ENCODE measurements at regions not wholly inside any gene's neighbourhood (a gene's known extent, or its start where the extent isn't known, plus 50 kb on each side); places are given as distances from the start of the nearest gene placed in this dataset.

DNA sequence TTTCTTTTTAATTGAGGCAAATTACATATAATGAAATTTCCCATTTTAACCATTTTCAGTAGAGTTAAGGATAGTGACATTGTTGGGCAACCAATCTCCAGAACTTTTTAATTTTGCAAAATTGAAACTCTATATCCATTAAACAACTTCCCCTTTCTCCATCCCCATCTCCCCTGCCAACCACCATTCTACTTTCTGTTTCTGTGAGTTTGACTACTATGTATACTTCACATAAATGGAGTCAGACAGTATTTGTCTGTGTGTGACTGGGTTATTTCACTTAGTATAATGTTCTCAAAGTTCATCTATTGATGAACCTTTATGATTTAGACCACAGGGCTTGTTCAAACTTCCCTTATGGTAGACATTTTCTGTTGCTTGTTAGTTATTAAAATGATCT lies 364.5 kb upstream of the MAD2L1 start:
- H3K27me3 ChIP-seq (ENCODE audit: low read depth, low read length), result no peaks in the 10 kb centered on the region
- no peaks in the 10 kb centered on the region for H3K4me1 ChIP-seq (ENCODE audit: control insufficient read depth in 1 of 2, insufficient read depth in 2 of 2, low read length in 2 of 2)
- no peaks in the 10 kb centered on the region for H3K36me3 ChIP-seq (ENCODE audit: control insufficient read depth in 1 of 2, insufficient read depth in 2 of 2, low read length in 2 of 2)
- no peaks in the 10 kb centered on the region for H3K9me3 ChIP-seq (ENCODE audit: control insufficient read depth in 1 of 2, low read length in 2 of 2)
- H3K4me3 ChIP-seq (ENCODE audit: low read depth in 1 of 2, low read length in 2 of 2), result no peak overlapping the region
- no peak overlapping the region for H3K27ac ChIP-seq (ENCODE audit: low read length)

- Histone ChIP-seq H3K4me3 (ENCODE audit: low read depth in 1 of 2, low read length in 2 of 2) (no peak overlapping the region), H3K4me1 (ENCODE audit: control insufficient read depth in 1 of 2, insufficient read depth in 2 of 2, low read length in 2 of 2) (no peaks in the 10 kb centered on the region), H3K27me3 (ENCODE audit: low read depth, low read length) (no peaks in the 10 kb centered on the region), H3K9me3 (ENCODE audit: control insufficient read depth in 1 of 2, low read length in 2 of 2) (peaks cover 0 to 12% of the 10 kb centered on the region in 2 donors), H3K27ac (ENCODE audit: low read length) (no peak overlapping the region), H3K36me3 (ENCODE audit: control insufficient read depth in 1 of 2, insufficient read depth in 2 of 2, low read length in 2 of 2) (no peaks in the 10 kb centered on the region)
These were observed 351.5 kb upstream of the MAD2L1 start for GRCh38 chr4:120418146-120418545.

DNA sequence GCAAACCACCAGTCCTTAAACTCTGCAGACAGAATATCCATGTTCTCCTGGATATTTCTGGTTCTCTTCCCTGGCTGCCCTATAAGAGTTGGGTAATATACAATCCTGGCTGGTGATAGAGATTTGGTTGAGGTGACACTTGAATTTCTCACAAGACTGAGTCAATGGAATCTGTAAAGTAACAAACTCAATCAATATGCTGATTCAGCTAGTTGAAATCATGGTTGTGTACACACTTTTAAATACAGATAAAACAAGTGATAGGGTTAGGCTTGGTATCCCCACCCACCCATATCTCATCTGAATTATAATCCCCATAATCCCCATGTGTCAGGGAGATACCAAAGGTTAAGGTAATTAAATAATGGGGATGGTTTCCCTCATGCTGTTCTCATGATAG lies 349.2 kb upstream of the MAD2L1 start:
- H3K4me1 ChIP-seq (ENCODE audit: control insufficient read depth in 1 of 2, insufficient read depth in 2 of 2, low read length in 2 of 2), result no peaks in the 10 kb centered on the region
- no peaks in the 10 kb centered on the region for H3K36me3 ChIP-seq (ENCODE audit: control insufficient read depth in 1 of 2, insufficient read depth in 2 of 2, low read length in 2 of 2)
- no peak overlapping the region for H3K4me3 ChIP-seq (ENCODE audit: low read depth in 1 of 2, low read length in 2 of 2)
- peaks cover 0 to 22% of the 10 kb centered on the region in 2 donors for H3K9me3 ChIP-seq (ENCODE audit: control insufficient read depth in 1 of 2, low read length in 2 of 2)
- no peaks in the 10 kb centered on the region for H3K27me3 ChIP-seq (ENCODE audit: low read depth, low read length)
- no peak overlapping the region for H3K27ac ChIP-seq (ENCODE audit: low read length)

GRCh38 chr4:120406960-120407359 lies 340.3 kb upstream of the MAD2L1 start:
- Histone ChIP-seq H3K4me1 (ENCODE audit: control insufficient read depth in 1 of 2, insufficient read depth in 2 of 2, low read length in 2 of 2) (no peaks in the 10 kb centered on the region), H3K36me3 (ENCODE audit: control insufficient read depth in 1 of 2, insufficient read depth in 2 of 2, low read length in 2 of 2) (no peaks in the 10 kb centered on the region), H3K9me3 (ENCODE audit: control insufficient read depth in 1 of 2, low read length in 2 of 2) (peaks cover 0 to 15% of the 10 kb centered on the region in 2 donors), H3K4me3 (ENCODE audit: low read depth in 1 of 2, low read length in 2 of 2) (no peak overlapping the region), H3K27me3 (ENCODE audit: low read depth, low read length) (no peaks in the 10 kb centered on the region), H3K27ac (ENCODE audit: low read length) (no peak overlapping the region)

- H3K4me1 ChIP-seq (ENCODE audit: control insufficient read depth in 1 of 2, insufficient read depth in 2 of 2, low read length in 2 of 2), result no peaks in the 10 kb centered on the region
- H3K27me3 ChIP-seq (ENCODE audit: low read depth, low read length), result no peaks in the 10 kb centered on the region
- no peak overlapping the region for H3K27ac ChIP-seq (ENCODE audit: low read length)
- H3K9me3 ChIP-seq (ENCODE audit: control insufficient read depth in 1 of 2, low read length in 2 of 2), result peaks cover 0 to 6% of the 10 kb centered on the region in 2 donors
- no peaks in the 10 kb centered on the region for H3K36me3 ChIP-seq (ENCODE audit: control insufficient read depth in 1 of 2, insufficient read depth in 2 of 2, low read length in 2 of 2)
- H3K4me3 ChIP-seq (ENCODE audit: low read depth in 1 of 2, low read length in 2 of 2), result no peak overlapping the region
These were observed 336.6 kb upstream of the MAD2L1 start for GRCh38 chr4:120403296-120403695.

- no peaks in the 10 kb centered on the region for H3K27me3 ChIP-seq (ENCODE audit: low read depth, low read length)
- no peak overlapping the region for H3K4me3 ChIP-seq (ENCODE audit: low read depth in 1 of 2, low read length in 2 of 2)
- H3K36me3 ChIP-seq (ENCODE audit: control insufficient read depth in 1 of 2, insufficient read depth in 2 of 2, low read length in 2 of 2), result no peaks in the 10 kb centered on the region
- H3K9me3 ChIP-seq (ENCODE audit: control insufficient read depth in 1 of 2, low read length in 2 of 2), result no peaks in the 10 kb centered on the region
- no peaks in the 10 kb centered on the region for H3K4me1 ChIP-seq (ENCODE audit: control insufficient read depth in 1 of 2, insufficient read depth in 2 of 2, low read length in 2 of 2)
- H3K27ac ChIP-seq (ENCODE audit: low read length), result no peak overlapping the region
These were observed 333.8 kb upstream of the MAD2L1 start for GRCh38 chr4:120400441-120400840.

- Histone ChIP-seq H3K9me3 (ENCODE audit: control insufficient read depth in 1 of 2, low read length in 2 of 2) (no peaks in the 10 kb centered on the region), H3K27ac (ENCODE audit: low read length) (no peak overlapping the region), H3K4me3 (ENCODE audit: low read depth in 1 of 2, low read length in 2 of 2) (no peak overlapping the region), H3K27me3 (ENCODE audit: low read depth, low read length) (no peaks in the 10 kb centered on the region), H3K4me1 (ENCODE audit: control insufficient read depth in 1 of 2, insufficient read depth in 2 of 2, low read length in 2 of 2) (no peaks in the 10 kb centered on the region), H3K36me3 (ENCODE audit: control insufficient read depth in 1 of 2, insufficient read depth in 2 of 2, low read length in 2 of 2) (no peaks in the 10 kb centered on the region)
These were observed 333.2 kb upstream of the MAD2L1 start for GRCh38 chr4:120399826-120400225.

- no peaks in the 10 kb centered on the region for H3K27me3 ChIP-seq (ENCODE audit: low read depth, low read length)
- no peaks in the 10 kb centered on the region for H3K9me3 ChIP-seq (ENCODE audit: control insufficient read depth in 1 of 2, low read length in 2 of 2)
- H3K27ac ChIP-seq (ENCODE audit: low read length), result no peak overlapping the region
- no peaks in the 10 kb centered on the region for H3K4me1 ChIP-seq (ENCODE audit: control insufficient read depth in 1 of 2, insufficient read depth in 2 of 2, low read length in 2 of 2)
- no peaks in the 10 kb centered on the region for H3K36me3 ChIP-seq (ENCODE audit: control insufficient read depth in 1 of 2, insufficient read depth in 2 of 2, low read length in 2 of 2)
- no peak overlapping the region for H3K4me3 ChIP-seq (ENCODE audit: low read depth in 1 of 2, low read length in 2 of 2)
These were observed 329.1 kb upstream of the MAD2L1 start for GRCh38 chr4:120395746-120396145.

DNA sequence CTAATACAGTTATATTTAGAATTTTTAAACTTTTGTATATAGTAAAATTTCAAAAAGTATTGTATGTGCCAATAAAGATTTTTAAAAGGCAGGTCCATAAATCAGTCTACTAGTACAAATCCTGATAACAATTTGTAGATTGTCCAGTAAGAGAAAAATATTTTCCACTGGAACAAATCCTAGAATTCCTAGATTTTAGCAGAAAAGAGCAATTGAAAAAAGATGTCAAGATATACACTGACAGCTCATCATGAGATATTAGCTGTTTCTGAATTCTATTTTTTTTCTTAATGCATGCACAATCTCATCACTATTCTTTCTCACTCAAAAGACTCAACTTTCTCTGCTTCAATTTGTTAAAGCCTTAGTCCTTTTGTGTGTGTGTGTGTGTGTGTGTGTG lies 289.2 kb upstream of the MAD2L1 start:
- no peak overlapping the region for H3K27ac ChIP-seq (ENCODE audit: low read length)
- H3K27me3 ChIP-seq (ENCODE audit: low read depth, low read length), result no peaks in the 10 kb centered on the region
- no peaks in the 10 kb centered on the region for H3K4me1 ChIP-seq (ENCODE audit: control insufficient read depth in 1 of 2, insufficient read depth in 2 of 2, low read length in 2 of 2)
- H3K4me3 ChIP-seq (ENCODE audit: low read depth in 1 of 2, low read length in 2 of 2), result no peak overlapping the region
- H3K9me3 ChIP-seq (ENCODE audit: control insufficient read depth in 1 of 2, low read length in 2 of 2), result no peaks in the 10 kb centered on the region
- H3K36me3 ChIP-seq (ENCODE audit: control insufficient read depth in 1 of 2, insufficient read depth in 2 of 2, low read length in 2 of 2), result no peaks in the 10 kb centered on the region

- no peak overlapping the region for H3K4me3 ChIP-seq (ENCODE audit: low read depth in 1 of 2, low read length in 2 of 2)
- H3K27ac ChIP-seq (ENCODE audit: low read length), result no peak overlapping the region
- no peaks in the 10 kb centered on the region for H3K9me3 ChIP-seq (ENCODE audit: control insufficient read depth in 1 of 2, low read length in 2 of 2)
- H3K36me3 ChIP-seq (ENCODE audit: control insufficient read depth in 1 of 2, insufficient read depth in 2 of 2, low read length in 2 of 2), result no peaks in the 10 kb centered on the region
- H3K27me3 ChIP-seq (ENCODE audit: low read depth, low read length), result no peaks in the 10 kb centered on the region
- H3K4me1 ChIP-seq (ENCODE audit: control insufficient read depth in 1 of 2, insufficient read depth in 2 of 2, low read length in 2 of 2), result no peaks in the 10 kb centered on the region
These were observed 287.7 kb upstream of the MAD2L1 start for GRCh38 chr4:120354381-120354780.

DNA sequence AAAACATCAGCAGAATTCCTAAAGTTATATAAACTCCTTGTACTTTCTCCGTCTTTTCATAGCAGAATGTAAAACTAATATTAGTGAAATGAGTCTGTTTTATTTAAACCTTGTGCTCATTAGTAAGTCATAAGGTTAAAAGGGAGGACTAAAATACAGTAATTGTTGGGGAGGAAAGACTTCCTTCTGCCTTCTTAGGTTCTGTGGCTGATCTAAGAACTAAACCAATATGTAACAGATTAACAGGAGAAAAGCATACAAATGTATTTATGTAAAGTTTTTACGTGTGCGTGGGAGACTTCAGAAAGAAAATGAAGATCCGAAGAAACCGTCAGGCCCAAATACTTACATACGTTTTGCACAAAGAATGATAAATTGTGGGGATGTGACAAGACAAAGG lies 286.6 kb upstream of the MAD2L1 start:
- no peaks in the 10 kb centered on the region for H3K9me3 ChIP-seq (ENCODE audit: control insufficient read depth in 1 of 2, low read length in 2 of 2)
- H3K4me1 ChIP-seq (ENCODE audit: control insufficient read depth in 1 of 2, insufficient read depth in 2 of 2, low read length in 2 of 2), result no peaks in the 10 kb centered on the region
- no peaks in the 10 kb centered on the region for H3K36me3 ChIP-seq (ENCODE audit: control insufficient read depth in 1 of 2, insufficient read depth in 2 of 2, low read length in 2 of 2)
- no peak overlapping the region for H3K27ac ChIP-seq (ENCODE audit: low read length)
- H3K4me3 ChIP-seq (ENCODE audit: low read depth in 1 of 2, low read length in 2 of 2), result no peak overlapping the region
- H3K27me3 ChIP-seq (ENCODE audit: low read depth, low read length), result no peaks in the 10 kb centered on the region

DNA sequence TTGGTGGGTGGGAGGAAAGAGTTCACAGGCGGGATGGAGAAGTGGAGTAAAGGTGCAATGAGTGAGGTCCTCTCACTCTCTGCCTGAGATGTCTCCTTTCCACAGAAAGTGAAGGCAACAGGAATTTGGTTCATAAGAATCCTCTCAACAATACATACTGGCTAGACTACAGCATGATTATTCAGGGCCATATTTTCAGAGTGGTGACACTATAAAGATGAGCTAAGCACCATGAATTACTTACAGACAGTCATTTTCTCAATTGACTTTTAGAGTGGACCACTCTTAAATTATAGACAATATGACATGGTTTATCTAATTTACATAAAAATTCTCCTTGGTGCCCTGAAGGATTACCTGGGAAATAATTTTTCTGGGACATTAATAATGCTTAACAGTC lies 286.1 kb upstream of the MAD2L1 start:
- H3K36me3 ChIP-seq (ENCODE audit: control insufficient read depth in 1 of 2, insufficient read depth in 2 of 2, low read length in 2 of 2), result no peaks in the 10 kb centered on the region
- no peak overlapping the region for H3K4me3 ChIP-seq (ENCODE audit: low read depth in 1 of 2, low read length in 2 of 2)
- no peaks in the 10 kb centered on the region for H3K9me3 ChIP-seq (ENCODE audit: control insufficient read depth in 1 of 2, low read length in 2 of 2)
- H3K4me1 ChIP-seq (ENCODE audit: control insufficient read depth in 1 of 2, insufficient read depth in 2 of 2, low read length in 2 of 2), result no peaks in the 10 kb centered on the region
- H3K27me3 ChIP-seq (ENCODE audit: low read depth, low read length), result no peaks in the 10 kb centered on the region
- H3K27ac ChIP-seq (ENCODE audit: low read length), result no peak overlapping the region

Data from muscle layer of duodenum (tissue), 2 donors.